OCI-LY3 (cell line): ENCODE measurements at regions not wholly inside any gene's neighbourhood (a gene's known extent, or its start where the extent isn't known, plus 50 kb on each side); places are given as distances from the start of the nearest gene placed in this dataset.

Source experiments
- H2AFZ ChIP-seq: fragments of 200-600, 300-600 bp; shearing (Covaris generic); 2 replicates; pipeline ENCODE4 v1.6.0; 2014; ENCODE audit warnings: antibody characterized with exemption, low read depth, low read length
- H3K27ac ChIP-seq: fragments of 200-600, 300-600 bp; sonication (generic); 2 replicates; pipeline ENCODE4 v1.5.1; 2014; ENCODE audit warnings: mild to moderate bottlenecking, low read length, moderate library complexity, mixed read lengths
- H3K27me3 ChIP-seq: fragments of 200-600, 300-600 bp; sonication (generic); 2 replicates; pipeline ENCODE4 v1.6.1; 2014; ENCODE audit warnings: low read depth, low read length, mixed read lengths
- H3K36me3 ChIP-seq: fragments of 200-600, 300-600 bp; sonication (generic); replicated peaks from 2 replicates; pipeline ENCODE3; 2014; ENCODE audit warnings: low read depth, low read length, mixed read lengths
- H3K4me1 ChIP-seq: fragments of 300-600, 200-600 bp; sonication (generic); 2 replicates; pipeline ENCODE4 v1.6.1; 2014; ENCODE audit warnings: low read length, mixed read lengths
- H3K4me2 ChIP-seq: fragments of 200-600, 300-600 bp; sonication (generic); 2 replicates; pipeline ENCODE4 v1.6.1; 2014; ENCODE audit warnings: low read length, mixed read lengths
- H3K4me3 ChIP-seq: fragments of 300-600, 200-600 bp; sonication (generic); 2 replicates; pipeline ENCODE4 v1.5.1; 2014; ENCODE audit warnings: antibody characterized with exemption, mild to moderate bottlenecking, low read length, moderate library complexity
- H3K79me2 ChIP-seq: fragments of 300-600, 200-600 bp; shearing (Covaris generic); 2 replicates; pipeline ENCODE4 v1.6.1; 2014; ENCODE audit warnings: mild to moderate bottlenecking, low read length, mixed read lengths
- H3K9ac ChIP-seq: fragments of 300-600, 200-600 bp; shearing (Covaris generic); 2 replicates; pipeline ENCODE4 v1.6.0; 2014; ENCODE audit warnings: mild to moderate bottlenecking, low read length, moderate library complexity
- H3K9me3 ChIP-seq: fragments of 200-600, 300-600 bp; shearing (Covaris generic); 2 replicates; pipeline ENCODE4 v1.6.1; 2014; ENCODE audit warnings: low read length, mixed read lengths; ENCODE audit not compliant: insufficient read depth
- H4K20me1 ChIP-seq: fragments of 200-600, 300-600 bp; sonication (generic); 2 replicates; pipeline ENCODE4 v1.6.1; 2016; ENCODE audit warnings: low read length, mixed read lengths; ENCODE audit not compliant: insufficient read depth
- EZH2phosphoT487 ChIP-seq: fragments of 200-600 bp; shearing (Covaris generic); IDR thresholded peaks from 2 replicates; pipeline ENCODE4 v1.6.1; 2018; ENCODE audit warnings: antibody characterized with exemption, mixed run types, low read depth
- TF ChIP-seq, protein P1 (sequence below): fragments of 200-600, 300-600 bp; sonication (generic); IDR thresholded peaks from 2 replicates; pipeline ENCODE4 v1.5.1; 2014; ENCODE audit warnings: antibody characterized with exemption, low read length, low read depth

DNA sequence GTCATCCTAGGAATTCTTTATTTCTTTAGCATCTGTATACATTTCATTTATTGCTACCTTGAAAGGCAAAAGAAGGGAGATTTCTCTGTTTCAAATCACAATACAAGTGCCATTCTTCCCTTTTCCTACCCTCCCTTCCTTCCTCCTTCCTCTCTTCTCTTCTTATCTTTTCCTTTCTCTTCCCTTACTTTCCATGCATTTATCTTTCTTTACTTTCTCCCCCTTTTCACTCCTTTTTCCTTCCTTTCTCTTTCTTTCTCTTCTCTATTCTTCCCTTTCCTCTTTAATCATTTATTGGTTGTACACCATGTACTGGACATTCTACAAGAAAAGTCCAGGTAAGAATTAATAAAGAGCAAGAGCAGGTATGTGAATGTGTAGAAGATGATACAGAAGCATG is 251.0 kb upstream of the PEX5L start:
- H3K79me2 ChIP-seq: no peaks in the 10 kb centered on the region
- no peak overlapping the region for H3K27ac ChIP-seq
- peaks cover 7% of the 10 kb centered on the region for H3K4me1 ChIP-seq
- H3K36me3 ChIP-seq: no peaks in the 10 kb centered on the region
- H4K20me1 ChIP-seq: no peaks in the 10 kb centered on the region
- no peaks in the 10 kb centered on the region; the same call in 1 of the 2 replicates for H3K27me3 ChIP-seq
- H3K4me2 ChIP-seq: no peak overlapping the region
- no peak overlapping the region for H3K9ac ChIP-seq
- no peaks in the 10 kb centered on the region for H3K9me3 ChIP-seq
- no peak overlapping the region for H2AFZ ChIP-seq
- TF ChIP-seq, protein P1, sequence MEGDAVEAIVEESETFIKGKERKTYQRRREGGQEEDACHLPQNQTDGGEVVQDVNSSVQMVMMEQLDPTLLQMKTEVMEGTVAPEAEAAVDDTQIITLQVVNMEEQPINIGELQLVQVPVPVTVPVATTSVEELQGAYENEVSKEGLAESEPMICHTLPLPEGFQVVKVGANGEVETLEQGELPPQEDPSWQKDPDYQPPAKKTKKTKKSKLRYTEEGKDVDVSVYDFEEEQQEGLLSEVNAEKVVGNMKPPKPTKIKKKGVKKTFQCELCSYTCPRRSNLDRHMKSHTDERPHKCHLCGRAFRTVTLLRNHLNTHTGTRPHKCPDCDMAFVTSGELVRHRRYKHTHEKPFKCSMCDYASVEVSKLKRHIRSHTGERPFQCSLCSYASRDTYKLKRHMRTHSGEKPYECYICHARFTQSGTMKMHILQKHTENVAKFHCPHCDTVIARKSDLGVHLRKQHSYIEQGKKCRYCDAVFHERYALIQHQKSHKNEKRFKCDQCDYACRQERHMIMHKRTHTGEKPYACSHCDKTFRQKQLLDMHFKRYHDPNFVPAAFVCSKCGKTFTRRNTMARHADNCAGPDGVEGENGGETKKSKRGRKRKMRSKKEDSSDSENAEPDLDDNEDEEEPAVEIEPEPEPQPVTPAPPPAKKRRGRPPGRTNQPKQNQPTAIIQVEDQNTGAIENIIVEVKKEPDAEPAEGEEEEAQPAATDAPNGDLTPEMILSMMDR: no peak
- no peak for TF ChIP-seq EZH2phosphoT487
- H3K4me3 ChIP-seq: no peak overlapping the region

DNA sequence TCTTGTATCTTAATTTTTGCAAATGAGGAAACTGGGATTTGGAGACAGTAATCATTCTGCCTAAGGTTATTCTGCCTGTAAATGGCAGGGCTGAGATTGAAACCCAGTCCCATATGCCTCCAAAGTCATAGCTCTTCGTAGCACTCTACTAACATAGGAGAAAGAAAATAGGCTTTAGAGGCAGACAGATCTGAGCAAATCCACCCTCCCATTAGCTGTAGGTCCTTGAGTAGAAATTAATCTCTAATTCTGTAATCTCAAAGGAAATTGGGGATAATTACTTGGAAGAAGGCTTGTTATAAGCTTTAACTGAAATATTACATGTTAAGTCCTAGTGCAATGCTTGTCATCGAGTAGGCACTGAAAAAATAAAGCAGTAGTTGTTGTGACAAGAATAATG is 252.1 kb upstream of the PEX5L start:
- TF ChIP-seq, protein P1: no peak
- TF ChIP-seq EZH2phosphoT487: no peak
- H3K36me3 ChIP-seq: no peaks in the 10 kb centered on the region
- H3K79me2 ChIP-seq: no peaks in the 10 kb centered on the region
- no peak overlapping the region for H3K27ac ChIP-seq
- H3K4me2 ChIP-seq: no peak overlapping the region
- peaks cover 7% of the 10 kb centered on the region for H3K4me1 ChIP-seq
- no peaks in the 10 kb centered on the region; the same call in 1 of the 2 replicates for H3K27me3 ChIP-seq
- no peaks in the 10 kb centered on the region for H3K9me3 ChIP-seq
- H2AFZ ChIP-seq: no peak overlapping the region
- no peaks in the 10 kb centered on the region for H4K20me1 ChIP-seq
- no peak overlapping the region for H3K9ac ChIP-seq
- no peak overlapping the region for H3K4me3 ChIP-seq

DNA sequence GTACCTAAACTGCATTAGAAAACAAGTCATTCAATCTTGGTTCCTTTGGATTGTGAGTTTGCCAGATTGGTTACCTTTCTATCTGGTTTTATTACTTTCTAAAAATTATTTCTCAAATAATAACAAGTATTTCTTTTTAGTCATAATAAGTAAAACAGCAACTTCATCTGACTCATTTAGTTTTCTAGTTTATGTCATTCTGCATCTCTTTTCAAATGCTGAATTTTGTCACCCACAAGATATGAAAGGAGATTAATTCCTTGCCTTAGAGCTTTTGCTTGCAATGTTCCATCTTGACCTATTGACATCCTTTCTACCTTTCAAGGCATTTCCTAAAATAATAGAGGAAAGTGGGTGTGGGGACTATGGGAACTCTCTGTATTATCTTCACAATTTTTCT is 253.6 kb upstream of the PEX5L start:
- H3K27me3 ChIP-seq: no peaks in the 10 kb centered on the region; the same call in 1 of the 2 replicates
- TF ChIP-seq EZH2phosphoT487: no peak
- TF ChIP-seq, protein P1: no peak
- no peaks in the 10 kb centered on the region for H3K36me3 ChIP-seq
- no peak overlapping the region for H3K9ac ChIP-seq
- no peak overlapping the region for H2AFZ ChIP-seq
- no peak overlapping the region for H3K4me3 ChIP-seq
- H3K79me2 ChIP-seq: no peaks in the 10 kb centered on the region
- no peaks in the 10 kb centered on the region for H4K20me1 ChIP-seq
- H3K4me2 ChIP-seq: peak overlapping the region; percentile 2; the same call in 1 of the 2 replicates
- H3K4me1 ChIP-seq: peaks cover 7% of the 10 kb centered on the region
- H3K27ac ChIP-seq: no peak overlapping the region
- H3K9me3 ChIP-seq: no peaks in the 10 kb centered on the region

DNA sequence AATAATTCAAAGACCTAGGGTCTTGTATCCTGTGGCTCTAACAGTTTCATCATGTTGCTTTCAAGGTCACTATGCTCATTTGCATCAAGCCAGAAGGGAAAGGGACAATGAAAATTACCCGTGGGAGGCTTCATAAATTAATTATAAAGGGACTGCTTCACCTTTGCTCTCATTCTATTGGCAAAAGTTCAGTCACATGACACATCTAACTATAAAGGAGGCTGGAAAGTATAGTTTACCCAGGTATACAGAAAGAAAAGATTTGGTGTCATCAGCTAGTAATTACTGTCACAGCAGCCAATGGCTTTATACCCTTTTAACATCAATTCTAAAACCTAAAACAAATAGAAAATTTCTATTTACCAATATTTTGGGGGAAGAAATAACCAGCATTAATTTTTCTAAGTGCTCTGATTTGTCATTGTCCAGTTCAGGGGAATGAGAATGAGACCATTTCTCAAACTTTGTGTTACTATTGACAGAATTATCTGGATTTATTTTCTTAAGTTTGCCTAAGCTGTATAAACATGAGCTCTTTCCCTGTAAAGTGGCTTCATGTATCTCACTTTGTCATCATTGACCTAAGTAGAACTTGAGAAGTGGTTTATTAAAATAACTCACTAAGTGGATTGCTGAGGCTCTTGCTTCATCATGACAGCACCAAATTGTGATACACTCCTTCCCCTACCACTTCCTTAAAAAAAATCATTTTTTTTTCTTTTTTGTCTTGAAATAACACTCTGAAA is 257.7 kb upstream of the PEX5L start:
- no peak overlapping the region for H3K4me2 ChIP-seq

More for the DNA sequence above, 257.7 kb upstream of the PEX5L start:
- H3K4me3 ChIP-seq: no peak overlapping the region
- H3K36me3 ChIP-seq: no peaks in the 10 kb centered on the region
- H3K27ac ChIP-seq: no peak overlapping the region
- no peaks in the 10 kb centered on the region for H3K79me2 ChIP-seq
- no peak overlapping the region for H3K9ac ChIP-seq
- no peaks in the 10 kb centered on the region for H3K27me3 ChIP-seq
- H3K4me1 ChIP-seq: peaks cover 7% of the 10 kb centered on the region
- no peaks in the 10 kb centered on the region for H3K9me3 ChIP-seq
- no peak overlapping the region for H2AFZ ChIP-seq
- H4K20me1 ChIP-seq: no peaks in the 10 kb centered on the region
- TF ChIP-seq, protein P1: no peak
- TF ChIP-seq EZH2phosphoT487: no peak
